ENCODE measurements at regions not wholly inside any gene's neighbourhood (a gene's known extent, or its start where the extent isn't known, plus 50 kb on each side); places are given as distances from the start of the nearest gene placed in this dataset.

DNA sequence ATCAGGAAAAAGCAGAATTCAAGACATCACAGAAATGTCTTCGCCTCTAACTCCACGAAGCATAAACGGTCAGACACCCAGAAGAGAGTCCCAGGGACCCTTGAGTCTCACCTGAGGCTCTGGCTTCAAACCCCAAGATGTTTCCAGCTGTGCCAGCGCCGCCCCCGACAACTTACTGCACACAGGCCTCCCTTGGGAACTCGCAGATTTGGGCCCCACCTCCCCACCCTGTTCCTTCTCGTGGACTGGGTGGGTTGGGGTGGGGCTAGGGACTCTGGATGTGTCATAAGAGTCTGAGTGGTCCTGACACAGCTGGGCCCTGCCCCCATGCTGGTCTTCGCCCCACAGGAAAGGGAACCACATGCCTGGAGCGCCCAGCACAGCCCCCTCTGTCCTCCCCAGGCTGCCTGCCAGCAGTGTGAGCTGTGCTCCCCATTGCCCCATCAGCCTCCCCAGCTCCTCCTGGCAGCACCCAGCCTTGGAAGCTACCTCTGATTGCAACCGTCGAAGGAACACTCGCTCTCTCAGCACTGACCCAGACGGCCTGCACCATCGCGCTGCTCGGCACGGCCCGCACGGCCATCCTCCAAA is 147.5 kb downstream of the CRYBB2 start:
- no peak for DNase-seq (ENCODE audit: low spot score)

DNA sequence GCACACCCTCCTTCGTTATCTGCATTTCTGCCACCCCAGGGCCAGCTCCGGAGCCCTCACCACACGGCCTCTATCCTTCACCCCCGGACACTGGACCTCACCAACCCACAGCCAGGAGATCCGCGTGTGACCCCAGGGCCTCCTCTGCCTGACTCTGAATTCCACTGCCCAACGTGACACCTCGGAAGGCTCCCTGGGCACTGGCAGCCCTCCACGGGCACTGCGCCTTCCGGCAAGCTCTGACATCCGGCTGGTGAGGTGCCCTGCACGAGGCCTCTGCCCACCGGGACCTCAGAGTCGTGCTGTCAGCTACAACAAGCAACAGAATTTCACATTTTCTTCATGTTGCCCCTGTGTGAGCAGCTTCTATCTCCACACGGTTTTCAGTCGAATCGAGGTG is 148.3 kb downstream of the CRYBB2 start:
- no peak for DNase-seq (ENCODE audit: low spot score)

DNA sequence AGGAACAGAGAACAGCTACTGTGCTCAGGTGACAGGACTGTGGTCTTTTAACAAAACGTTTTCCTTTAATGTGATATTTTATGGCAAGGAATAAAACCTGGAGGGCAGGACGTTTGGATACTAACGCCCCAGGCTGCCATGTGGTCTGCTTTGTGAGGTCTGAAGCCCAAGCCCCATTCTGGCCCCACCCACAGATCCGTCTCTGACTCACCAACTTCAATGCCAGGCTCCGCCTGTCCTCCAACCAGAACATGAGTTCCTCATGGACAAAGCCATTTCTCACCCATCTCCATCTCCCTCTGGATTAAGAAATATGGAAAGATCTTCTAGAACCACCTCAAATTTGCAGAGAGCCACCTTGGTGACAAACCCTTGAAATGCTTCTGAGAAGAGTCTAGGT is 148.8 kb downstream of the CRYBB2 start:
- DNase-seq (ENCODE audit: low spot score): no peak

DNA sequence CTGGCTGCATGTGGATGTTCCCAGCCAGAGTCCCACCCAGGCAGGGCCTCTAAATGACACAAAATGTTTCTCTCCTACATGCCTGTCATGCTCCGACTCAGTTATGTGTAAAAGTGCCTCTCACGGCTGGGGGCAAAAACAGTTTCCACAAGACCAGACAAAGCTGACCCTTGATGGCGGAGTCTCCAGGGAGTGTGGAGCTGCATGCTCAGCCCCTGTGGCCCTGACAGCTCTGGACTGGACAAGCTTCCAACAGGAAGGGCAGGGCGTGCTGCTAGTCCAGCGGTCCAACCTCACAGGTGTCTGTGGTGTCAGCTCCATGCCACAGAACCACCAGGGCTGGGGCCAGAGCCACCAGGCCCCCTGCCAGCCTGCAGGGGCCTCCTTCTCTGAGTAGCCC is 149.6 kb downstream of the CRYBB2 start:
- no peak for DNase-seq (ENCODE audit: low spot score)

DNA sequence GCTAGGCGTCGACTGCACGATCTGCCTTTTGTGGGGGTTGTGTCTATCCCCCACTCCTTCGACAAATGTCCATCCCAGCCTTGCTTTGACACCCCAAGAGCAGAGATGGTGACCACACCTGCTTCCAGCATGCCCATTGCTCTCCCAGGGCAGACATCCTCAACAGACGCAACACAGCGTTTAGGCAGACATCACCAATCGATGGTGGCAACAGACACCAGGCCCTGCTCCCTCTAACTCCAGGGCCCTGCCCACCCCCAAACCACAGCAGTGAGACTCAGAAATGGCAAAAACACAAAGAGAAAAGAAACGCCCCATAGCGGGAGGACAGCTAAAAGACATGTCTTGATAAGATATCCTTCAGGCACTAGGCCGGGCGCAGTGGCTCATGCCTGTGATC is 150.9 kb downstream of the CRYBB2 start:
- DNase-seq (ENCODE audit: low spot score): no peak

DNA sequence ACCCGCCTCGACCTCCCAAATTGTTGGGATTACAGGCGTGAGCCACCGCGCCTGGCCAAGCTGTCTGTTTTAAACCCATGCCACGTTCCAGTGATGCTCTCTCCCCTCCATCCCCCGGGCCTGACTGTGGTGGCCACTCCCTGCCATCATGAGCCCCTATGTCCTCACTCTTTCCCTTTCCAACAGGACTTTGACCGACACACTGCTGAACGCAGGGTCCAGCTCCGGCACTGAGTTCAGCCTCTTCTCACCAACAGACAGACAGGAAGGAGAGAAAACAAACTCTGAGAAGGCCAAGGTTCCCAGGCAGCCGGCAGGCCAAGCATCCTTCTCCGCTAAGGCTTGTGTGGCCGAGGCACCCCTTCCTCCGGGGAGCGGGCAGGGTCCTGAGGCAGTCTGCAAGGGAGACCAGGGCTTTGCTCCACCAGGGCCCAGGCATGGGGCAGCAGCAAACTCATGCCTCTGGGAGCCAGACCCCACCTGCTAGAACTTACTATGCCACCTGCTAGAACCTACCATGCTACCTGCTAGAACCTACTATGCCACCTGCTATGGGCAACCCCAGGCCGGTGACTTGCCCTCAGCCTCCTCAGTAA is 152.7 kb downstream of the CRYBB2 start:
- no peak for DNase-seq (ENCODE audit: low spot score)

DNA sequence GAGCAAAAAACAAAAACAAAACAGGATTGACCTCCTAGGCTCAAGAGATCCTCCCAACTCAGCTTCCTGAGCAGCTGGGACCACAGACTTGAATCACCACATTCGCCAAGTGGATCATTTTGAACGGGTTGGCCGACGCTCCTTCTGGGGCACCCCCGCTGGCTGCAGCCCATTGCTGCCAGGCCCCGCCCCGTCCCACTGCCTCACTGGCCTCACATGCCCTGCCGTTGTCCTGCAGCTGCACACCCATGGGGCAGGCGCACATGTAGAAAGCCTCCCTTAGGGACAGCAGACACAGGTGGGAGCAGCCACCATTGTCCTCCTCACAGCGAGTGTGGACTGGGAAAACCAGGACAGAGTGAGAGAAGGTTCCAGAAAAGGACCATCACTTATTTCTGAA is 154.5 kb downstream of the CRYBB2 start:
- no peak for DNase-seq (ENCODE audit: low spot score)

DNA sequence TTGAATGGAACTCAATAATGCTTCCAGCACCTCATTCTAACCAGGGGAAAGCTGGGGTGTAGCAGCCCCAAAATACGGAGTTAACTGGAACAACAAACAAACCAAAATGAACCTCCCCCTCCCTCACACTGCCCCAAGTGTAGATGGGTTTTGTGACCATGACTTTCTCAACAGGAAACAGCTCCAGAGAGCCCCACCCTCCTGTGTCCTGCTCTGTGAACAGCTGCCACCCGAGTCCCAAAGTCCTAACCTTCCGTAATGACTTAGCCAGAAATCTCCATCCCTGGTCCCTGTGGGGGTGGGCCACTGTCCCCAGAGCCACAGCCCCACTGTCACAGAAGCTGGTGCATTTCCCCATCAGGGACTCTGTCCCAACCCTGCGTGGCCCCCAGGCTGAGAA is 155.4 kb downstream of the CRYBB2 start:
- no peak for DNase-seq (ENCODE audit: low spot score)

DNA sequence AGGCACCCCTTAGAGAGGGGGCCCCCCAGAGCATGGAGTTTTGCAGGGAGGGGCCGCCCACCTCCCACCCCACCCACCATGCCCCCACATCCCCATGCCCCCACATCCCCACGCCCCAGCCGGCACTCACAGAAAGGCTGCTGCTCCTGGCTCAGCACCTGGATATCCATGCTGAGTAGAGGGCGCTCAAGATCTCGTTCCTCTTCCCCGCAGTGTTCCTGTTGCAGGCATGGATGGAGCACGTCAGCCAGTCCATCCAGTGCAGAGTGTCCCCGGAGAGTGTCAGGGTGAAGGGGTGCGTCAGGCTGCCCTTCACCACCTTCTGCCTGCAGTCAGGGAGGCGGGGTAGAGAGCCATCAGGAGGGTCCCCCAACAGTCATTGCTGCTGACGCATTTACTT is 156.2 kb downstream of the CRYBB2 start:
- DNase-seq (ENCODE audit: low spot score): no peak

DNA sequence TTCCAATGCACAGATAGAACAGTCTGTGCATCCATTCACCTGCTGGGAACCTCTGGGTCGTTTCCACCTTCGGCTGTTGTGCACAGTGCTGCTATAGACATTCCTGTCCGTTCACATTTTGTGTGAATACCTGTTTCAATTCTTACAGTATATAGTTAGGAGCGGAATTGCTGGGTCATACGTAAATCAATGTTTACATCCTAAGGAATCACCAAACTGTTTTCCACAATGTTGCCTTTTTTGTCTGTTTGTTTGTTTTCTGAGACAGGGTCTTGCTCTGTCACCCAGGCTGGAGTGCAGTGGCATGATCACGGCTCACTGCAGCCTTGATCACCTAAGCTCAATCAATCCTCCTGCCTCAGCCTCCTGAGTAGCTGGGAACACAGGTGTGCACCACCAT is 158.3 kb downstream of the CRYBB2 start:
- no peak for DNase-seq (ENCODE audit: low spot score)

DNA sequence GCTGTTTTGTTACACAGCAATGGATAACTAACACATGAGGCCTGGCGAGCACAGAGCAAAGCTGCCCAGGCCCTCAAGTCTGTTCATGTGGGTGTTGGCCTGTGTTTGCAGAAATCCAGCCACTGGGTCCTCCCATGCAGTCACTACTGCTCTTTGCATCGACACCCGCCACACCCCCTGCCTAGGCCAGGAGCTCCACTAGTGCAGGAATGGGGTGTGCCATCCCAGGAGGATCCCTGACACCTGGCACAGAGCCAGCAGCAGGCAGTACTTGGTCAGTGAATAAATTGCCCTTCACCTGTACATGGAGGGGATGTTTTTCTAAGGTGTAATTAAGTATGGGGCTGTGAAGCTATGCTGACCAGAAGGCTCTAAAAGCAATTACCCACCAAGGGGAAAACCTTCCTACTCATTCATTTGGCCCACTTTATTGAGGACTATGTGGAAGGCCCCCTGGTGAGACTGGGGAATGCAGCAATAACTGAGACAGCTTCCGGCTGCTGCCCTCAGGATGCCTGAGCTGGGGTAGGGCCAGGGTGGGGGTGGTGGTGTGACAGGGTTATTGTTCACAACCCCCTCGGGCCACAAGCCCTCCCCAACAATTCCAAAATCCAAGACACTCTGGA is 160.8 kb downstream of the CRYBB2 start:
- DNase-seq (ENCODE audit: low spot score): no peak

DNA sequence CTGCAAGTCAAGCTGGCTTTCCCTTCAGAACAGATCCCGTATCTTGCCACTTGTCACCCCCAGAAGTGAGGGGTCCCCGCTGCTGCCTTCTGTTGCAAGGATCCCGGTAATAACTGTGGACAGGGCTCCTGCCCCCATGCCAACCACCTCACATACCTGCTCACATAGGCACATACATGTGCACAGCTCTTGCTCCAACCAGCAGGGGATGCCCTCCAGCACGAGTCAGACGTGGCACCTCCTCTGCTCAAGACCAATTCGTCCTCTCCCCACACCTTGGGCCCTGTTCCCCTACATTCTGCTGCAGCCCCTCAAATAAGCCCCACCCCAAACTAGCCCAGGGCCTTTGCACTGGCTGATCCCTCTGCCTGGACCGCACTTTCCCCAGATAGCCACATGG is 163.3 kb downstream of the CRYBB2 start:
- DNase-seq (ENCODE audit: low spot score): no peak

DNA sequence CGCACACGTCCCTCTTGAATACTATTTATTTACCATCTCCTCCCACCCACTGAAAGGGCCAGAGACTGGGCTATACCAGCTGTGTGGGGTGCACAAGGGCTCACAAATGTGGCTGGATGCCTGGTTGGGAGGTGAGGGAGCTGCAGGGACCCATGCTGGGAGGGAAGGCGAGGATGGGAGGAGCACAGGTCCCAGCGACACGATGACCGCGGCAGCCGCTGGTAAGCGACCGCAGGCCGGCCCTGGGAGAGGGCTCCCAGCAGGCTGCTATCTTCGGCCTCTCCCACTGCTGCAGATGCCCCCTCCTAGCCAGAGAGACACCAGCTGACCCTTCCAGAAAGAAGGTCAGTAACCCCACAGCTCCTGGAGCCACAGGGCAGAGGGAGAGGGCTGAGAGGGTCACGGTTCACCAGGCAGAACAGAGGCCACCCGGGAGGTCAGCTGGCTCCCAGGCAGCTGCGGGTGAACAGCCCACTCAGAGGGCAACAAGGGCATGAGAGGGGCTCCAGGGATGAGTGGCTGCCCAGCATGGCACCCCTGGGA is 163.9 kb downstream of the CRYBB2 start:
- DNase-seq (ENCODE audit: low spot score): no peak

DNA sequence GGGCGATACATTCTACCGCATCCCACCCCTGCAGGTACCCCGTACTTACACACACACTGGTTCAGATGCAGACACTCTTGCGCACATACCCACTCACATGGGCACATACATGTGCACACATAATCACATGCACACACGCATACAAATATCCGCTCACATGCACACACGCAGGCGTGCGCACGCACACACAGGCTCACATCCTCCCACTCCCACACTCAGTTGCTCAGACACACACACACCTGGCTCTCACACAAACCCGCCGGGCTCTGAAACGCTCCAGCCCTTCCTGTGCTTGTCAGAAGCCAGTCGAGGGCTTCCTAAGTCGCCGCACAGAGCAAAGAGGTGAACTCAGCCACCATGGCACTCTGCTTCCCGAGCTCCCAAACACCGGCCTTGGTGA is 164.5 kb downstream of the CRYBB2 start:
- DNase-seq (ENCODE audit: low spot score): no peak

DNA sequence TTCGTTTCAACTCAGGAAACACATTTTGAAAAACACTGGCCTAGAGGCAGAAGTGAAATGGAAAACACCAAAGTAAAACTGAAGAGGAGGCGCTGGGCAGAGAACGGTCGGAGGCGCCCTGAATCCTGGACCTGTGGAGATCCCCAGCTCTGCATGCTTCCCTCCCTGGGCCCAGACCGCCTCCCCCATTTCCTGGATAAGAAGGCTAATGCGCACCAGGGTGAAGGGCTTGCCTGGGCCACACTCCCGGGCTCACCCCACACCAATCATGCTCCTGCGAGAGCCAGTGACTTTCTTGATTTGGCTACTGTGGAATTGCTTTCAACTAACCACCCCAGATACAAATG is 167.1 kb downstream of the CRYBB2 start:
- no peak for DNase-seq (ENCODE audit: low spot score)

DNA sequence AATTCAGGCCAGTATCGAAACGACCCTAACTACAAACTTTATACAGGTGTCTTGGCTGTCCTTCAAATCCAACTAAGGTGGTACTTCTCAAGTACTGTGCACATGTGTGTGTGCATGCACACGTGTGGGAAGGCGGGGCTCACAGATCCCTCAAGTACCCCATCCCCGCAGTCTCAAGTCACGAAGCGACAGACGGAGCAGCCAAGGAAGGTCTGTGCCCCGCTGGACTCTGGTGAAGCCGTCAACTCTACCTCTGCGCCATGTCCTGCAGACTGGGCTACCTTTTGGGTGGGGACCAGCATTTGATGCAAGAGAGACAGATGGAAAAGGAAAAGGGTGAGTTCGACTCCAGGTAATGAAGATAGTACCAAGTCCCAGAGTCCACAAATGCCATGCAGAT is 169.0 kb downstream of the CRYBB2 start:
- no peak for DNase-seq (ENCODE audit: low spot score)

DNA sequence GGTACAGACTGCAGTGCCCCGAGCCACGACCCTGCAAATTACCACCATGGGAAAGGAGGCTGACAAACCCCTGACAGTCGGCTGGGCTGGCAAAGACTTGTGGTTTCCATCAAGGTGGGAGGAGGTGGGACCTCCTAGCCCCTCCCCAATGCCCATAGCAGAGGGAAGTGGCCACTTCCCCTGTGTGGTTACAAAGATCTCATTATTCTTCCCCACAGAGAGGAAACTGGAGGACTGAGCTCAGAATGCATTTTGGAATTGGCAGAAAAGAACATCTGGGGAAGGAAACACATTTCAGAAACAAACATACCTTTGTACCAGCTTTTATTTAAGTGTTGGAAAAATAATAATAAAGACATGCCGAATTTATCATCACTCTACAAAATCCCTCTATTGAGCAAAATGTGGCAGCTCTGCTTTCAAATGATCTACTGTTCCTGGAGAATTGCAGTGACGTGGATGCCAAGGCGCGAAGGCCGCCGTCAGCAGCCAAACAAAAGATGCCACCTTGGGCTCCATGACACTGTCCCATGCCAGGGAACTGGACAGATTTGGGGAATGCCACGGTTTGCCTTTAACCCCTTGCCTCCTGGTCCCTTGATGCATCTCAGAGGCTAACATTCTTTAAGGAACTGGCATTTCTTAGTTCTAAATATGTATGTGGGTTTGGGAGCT is 169.6 kb downstream of the CRYBB2 start:
- DNase-seq (ENCODE audit: low spot score): no peak

DNA sequence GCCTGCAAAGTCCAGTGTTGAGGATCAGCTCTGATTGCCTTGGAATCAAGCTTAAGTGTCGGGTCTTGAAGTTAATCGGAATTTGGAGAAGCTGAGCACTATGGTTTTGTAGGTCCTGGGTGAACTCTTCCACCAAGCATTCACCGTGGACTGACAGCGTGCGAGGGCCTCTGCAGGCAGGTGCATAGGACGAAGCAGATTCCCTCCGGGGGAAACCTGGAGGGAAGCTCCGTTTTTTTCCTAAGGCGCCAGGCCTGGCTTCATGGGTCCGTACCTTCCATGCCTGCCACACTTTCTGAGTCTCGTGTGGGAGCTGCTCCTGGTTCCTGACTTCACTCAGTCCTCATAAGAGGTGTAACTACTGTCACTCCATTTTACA is 170.1 kb downstream of the CRYBB2 start:
- no peak for DNase-seq (ENCODE audit: low spot score)

DNA sequence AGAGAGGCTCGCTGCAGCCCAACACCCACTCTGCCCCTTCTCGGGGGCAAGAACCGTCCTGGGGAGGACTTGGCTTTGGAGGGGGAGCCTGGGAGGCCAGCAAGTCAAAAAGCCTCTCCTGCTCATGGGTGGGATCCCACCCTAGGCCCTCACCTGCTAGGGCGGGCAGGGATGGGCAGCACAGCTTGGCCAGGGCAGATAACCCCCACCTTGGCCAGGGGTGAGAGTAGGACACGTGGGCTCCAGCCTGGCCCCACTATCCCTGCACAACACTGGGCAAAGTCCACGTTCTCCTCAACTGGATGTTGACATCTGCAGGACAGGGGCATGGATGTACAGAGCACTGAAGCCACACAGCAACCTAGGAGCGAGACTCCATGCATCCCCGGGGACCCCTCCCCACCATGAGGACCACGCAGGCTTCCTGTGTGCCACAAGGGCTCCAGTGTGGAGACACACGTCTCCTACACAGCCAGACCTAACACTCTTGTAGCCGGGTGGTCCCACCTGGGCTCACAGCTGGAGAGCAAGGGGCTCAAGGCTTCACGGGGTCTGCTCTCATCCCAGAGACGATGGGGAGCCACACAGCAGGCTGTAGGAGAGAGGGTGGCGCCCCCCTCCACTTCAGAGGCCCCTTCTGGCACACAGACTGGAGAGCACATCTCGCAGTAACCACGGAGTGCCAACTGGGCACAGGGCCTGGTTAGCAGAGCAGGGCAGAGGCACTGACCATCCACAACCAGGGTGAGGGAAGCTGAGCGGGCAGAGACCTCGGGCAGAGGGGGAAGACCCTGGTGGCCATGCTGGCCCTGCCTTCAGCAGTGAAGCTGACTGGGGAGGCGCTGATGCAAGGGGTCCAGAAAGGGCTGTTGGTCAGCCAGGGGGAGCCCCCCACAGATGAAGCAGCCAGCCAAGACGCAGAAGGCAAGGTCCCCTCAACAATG is 171.1 kb downstream of the CRYBB2 start:
- no peak for DNase-seq (ENCODE audit: low spot score)

DNA sequence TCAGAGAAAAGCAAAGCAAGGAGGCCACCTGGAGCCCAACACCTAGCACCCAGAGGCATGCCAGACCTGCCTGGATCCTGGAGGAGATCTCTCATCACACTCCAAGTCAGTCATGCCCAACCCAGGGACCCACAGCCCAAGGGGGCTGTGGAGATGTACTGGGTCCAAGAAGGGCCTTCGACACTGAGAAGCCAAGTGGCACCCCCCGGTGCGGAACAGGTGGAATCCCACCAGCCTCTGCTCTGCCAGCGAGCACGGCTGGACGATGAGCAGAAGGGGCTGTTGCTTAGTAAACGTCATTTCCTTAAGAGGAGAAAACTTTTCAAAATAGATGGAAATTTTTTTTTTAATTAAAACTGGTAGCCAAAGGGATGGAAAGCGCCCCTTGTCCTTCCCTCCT is 171.9 kb upstream of the GRK3 start:
- DNase-seq (ENCODE audit: low spot score): no peak

DNA sequence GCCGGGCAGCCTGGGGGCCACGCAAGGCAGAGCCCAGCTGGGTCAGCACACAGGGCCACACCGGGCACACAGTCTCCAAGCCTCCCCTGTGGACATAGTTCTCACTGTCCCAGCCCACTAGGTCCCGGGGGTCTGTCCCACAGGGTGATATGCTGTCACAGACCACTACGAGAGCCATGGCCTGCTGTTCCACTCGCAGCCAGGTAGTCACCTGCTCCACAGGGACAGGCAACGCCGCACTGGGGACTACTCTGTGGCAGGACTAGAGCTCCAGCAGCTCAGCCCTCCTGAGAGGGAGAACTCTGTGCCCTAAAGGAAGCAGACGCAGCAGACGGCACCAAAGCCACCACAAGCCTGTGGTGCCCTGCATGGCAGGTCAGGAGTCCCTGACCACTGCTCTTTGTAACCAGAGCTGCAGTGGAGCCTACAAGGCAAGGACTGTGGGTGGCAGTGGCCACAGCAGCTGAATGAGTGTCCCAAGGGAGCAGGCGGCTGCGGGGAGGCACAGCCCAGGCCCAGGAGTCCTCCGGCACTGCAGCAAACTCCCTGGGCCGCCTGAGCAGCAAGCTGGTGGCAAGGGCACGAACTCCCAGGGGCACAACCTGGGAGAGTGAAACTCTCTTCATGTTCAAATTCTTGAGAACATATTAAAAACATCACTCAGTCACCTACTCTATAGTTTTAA is 171.2 kb upstream of the GRK3 start:
- DNase-seq (ENCODE audit: low spot score): no peak

DNA sequence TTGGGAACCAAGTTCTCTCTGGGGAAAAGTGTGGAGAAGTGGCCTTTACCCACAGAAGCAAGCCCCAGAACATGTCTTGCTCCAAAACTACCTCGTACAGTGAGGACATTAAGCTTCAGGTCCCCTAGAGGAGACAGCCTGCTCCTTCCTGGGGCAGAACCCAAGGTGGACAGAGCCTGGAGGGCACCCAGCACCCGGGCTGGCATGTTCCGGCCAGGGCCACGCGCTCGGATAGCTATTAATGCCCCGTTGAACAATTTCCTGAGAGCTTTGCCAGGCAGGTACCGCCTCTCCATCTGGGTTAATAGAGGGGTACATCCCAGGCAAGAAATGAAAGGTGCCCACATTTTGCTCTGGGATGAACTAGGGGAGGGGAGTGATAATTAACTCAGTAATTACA is 169.0 kb upstream of the GRK3 start:
- no peak for DNase-seq (ENCODE audit: low spot score)

Measured in germinal center (tissue), 1 donor.